Superior temporal gyrus (tissue), 1 donor: ENCODE measurements at regions not wholly inside any gene's neighbourhood (a gene's known extent, or its start where the extent isn't known, plus 50 kb on each side); places are given as distances from the start of the nearest gene placed in this dataset.
A peak's percentile ranks its signal among the peaks of the same experiment; 100 is the strongest.

ENCODE experiments used
- DNase-seq: peaks from one replicate; pipeline ENCODE4 v3.0.0-alpha.2; 2016; ENCODE audit errors: extremely low spot score

DNA sequence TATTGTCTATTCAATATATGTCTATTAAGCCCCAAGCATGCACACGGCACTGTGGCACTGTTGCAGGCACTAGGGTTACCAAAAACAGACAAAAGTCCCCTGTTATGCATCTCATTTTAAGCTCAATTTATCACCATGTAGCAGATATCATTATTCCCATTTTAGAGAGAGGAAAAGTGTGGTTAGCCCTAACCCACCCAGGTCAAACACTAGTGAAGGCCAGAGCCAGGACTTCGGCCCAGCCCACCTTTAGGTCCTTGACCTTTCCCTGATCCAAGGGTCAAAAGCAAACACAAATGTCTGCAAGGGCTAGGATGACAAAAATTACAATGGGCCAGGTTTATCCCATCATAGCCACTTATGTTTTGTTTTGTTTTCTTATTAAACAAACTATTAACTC is 130.3 kb upstream of the NUDT7 start:
- DNase-seq, result no peak

- DNase-seq, result no peak
Observed at GRCh38 chr16:77594057-77594456, 128.3 kb upstream of the NUDT7 start.

GRCh38 chr16:77594799-77595596 is 127.3 kb upstream of the NUDT7 start:
- DNase-seq, result no peak

- DNase-seq, result no peak
Observed at GRCh38 chr16:77596261-77596660, 126.1 kb upstream of the NUDT7 start.

GRCh38 chr16:77599793-77600415 is 122.4 kb upstream of the NUDT7 start:
- peak; percentile 54 for DNase-seq

DNA sequence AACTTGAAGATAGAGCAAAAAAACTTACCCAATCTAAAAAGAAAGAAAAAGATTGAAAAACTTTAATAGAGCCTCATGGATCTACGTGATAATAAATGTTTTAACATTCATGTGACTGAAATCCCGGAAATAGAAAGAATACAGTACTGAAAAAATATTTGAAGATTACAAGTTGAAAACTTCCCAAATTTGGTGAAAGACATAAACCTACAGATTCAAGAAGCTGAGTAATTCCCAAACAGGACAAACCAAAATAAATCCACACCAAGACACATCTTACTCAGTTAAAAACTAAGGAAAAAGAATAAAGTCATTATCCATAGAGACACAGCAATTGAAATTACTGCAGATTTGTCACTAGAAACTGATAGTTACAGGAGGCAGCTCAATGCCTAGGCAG is 121.8 kb upstream of the NUDT7 start:
- DNase-seq, result no peak

DNA sequence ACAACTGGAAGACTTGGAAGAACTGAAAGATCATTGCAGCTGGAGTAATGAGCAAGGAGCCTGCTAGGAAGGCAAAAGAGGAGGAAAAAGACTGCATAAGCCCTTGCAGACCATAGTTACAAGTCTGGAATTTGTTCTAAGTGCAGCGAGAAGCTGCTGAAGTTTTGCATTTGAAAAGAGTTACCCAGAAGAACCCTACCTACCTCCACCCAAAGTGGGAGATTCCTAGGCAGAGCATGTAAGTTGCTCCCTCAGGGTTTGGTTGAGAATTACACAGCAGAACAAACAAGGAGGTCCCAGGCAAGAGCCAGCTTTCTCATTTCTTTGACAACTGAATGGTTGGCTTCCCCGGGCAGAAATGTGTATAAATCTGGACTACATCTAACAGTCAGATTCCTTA is 118.7 kb upstream of the NUDT7 start:
- no peak for DNase-seq

- DNase-seq, result no peak
Observed at GRCh38 chr16:77610496-77610895, 111.8 kb upstream of the NUDT7 start.

DNA sequence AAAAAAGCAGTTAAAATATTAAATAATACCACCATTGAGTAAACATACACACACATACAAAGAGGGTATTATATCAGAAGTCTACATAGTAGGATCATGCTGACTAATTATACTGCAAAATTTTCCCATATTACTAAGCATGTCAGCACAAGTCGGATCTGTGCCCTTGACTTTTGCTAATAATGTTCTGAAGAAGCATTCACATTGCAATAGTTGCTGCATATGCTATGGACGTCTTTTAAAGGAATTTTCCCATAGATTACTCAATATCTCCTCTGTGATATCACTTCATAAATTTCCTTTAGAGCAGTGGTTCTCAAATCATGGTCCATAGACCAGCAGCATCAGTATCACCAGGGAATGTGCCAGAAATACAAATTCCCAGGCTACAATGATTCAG is 110.9 kb upstream of the NUDT7 start:
- no peak for DNase-seq

GRCh38 chr16:77612596-77612995 is 109.7 kb upstream of the NUDT7 start:
- DNase-seq, result no peak

- DNase-seq, result no peak
Observed at GRCh38 chr16:77613095-77613494, 109.2 kb upstream of the NUDT7 start.

DNA sequence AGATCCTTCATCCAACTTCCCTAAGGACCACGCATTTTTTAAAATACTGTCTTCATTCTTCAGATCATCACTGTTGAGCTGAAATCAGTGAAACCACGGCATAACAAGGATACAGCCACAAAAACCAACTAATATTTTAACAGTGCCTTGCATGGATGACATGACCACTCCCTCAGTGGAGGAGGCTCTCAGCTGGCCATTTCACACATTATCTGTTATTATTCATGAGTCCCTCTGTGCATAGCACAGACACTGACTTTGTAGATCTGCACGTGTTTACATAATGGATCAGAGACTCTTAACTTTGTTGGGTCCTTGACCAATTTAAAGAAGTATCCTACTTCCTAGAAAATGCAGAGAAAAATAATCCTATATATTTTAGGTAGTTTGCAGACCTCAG is 104.8 kb upstream of the NUDT7 start:
- DNase-seq, result no peak

DNA sequence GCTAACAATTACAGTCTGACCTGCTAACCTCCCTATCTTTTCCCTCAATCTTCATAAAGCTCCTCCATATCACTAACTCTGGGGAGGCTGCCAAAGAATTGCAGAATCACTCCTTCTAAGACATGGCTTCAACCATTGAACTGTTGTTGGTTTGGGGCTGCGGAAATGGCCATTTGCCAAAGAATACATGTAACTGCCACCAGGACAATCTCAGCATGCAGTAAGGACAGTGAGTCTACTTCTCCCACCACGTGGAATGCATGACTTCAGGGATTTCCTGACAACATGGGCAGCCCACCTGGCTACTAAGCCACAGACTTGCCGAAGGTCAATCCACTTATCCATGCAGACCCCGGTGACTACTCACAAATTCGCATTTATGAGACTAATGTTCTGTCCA is 104.3 kb upstream of the NUDT7 start:
- no peak for DNase-seq

GRCh38 chr16:77618951-77619350 is 103.4 kb upstream of the NUDT7 start:
- no peak for DNase-seq

GRCh38 chr16:77624085-77624484 is 98.2 kb upstream of the NUDT7 start:
- DNase-seq, result no peak

GRCh38 chr16:77636615-77637014 is 85.7 kb upstream of the NUDT7 start:
- no peak for DNase-seq

GRCh38 chr16:77637940-77638339 is 84.4 kb upstream of the NUDT7 start:
- DNase-seq, result no peak

DNA sequence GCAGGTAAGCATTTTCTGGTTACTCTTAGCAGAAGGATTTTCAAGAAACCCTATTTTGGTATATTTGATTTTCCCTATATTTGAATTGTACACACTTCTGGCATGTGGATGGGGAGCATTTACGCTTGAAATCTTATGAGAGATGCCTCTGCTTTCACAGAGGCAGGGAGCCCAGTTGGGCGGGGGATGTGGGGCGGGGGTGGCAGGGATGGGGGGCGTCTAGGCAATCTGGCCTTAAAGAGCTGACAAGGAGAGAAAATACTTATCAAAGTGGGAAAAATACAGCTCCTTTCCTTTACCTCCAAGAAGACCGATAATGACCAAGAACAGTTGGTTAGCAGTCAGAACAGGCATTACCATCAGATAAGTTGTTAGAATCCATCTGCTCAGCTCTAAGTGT is 79.1 kb upstream of the NUDT7 start:
- no peak for DNase-seq

DNA sequence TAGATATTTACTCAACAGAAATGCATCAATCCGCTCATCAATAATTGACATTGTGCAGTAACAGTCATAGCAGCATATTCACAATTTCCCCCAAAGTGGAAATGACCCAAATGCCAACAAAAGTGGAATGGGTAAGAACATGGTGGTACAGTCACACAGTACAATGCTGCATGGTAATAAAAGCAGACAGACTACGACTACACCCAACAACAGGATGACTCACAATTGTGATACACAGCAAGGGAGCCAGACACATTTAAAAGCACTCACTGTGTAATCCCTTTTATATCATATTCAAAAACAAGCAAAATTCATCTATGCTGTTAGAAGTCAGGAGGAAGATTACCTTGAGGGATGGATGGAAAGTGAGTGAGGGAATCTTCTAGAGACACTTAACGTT is 76.5 kb upstream of the NUDT7 start:
- DNase-seq, result no peak

DNA sequence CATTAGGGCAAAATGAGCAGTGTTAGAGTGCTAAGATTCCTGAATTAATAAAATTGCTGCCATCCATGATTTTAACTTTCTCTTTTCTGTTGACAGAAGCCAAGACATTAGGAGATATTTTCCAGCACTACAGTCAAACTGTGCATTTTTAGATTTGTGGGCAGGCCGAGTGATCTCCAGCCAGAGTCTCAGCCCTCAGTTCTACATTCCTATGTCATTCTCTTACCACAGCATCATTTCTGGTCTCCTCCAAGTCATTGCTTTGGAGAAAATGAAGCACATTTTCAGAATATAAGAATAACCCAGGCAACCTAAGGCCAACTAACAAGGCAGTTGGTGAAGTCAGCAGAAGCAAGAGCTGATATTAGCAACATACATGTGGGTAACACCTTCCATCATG is 74.6 kb upstream of the NUDT7 start:
- DNase-seq, result no peak

- DNase-seq, result no peak
Observed at GRCh38 chr16:77650761-77651160, 71.6 kb upstream of the NUDT7 start.

GRCh38 chr16:77652399-77652798 is 69.9 kb upstream of the NUDT7 start:
- no peak for DNase-seq

DNA sequence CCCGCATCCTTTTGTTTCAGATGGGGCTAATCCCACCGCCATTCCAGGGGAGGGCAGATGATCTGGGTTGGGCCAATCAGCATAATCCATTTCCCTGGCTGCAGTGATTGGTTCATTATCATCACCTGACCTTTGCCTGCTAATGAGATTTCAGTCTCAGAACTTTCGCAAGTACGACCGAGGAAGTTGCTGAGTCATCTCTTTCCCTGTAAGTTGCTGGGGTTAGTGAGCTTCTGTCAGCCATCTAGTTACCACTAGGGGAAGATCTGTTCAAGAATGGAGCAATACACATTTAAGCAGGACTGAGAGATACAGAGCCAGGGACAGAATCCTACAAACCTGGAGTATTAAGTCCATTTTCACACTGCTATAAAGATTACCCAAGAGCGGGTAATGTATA is 65.3 kb upstream of the NUDT7 start:
- no peak for DNase-seq

DNA sequence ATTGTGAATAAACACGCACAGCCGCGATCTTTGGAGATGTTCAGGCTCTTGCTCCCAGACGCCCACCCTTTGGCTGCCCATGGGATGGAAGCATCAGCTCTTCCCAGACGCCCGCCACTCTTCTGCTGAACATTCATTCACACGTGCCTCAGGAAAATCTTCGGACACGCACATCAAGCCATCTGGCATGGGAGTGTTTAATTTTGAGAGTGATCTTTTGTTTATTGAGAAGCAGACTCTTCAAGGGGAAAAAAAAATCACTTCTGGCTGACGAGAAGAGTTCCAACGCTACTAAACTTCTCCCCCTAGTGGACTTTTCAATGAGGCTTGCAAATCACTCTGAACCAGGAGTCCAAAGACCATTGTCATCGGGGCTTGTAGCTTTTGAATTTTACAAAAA is 62.0 kb upstream of the NUDT7 start:
- DNase-seq, result peak; percentile 79
